Neural progenitor cell (in vitro differentiated cells): ENCODE measurements at regions not wholly inside any gene's neighbourhood (a gene's known extent, or its start where the extent isn't known, plus 50 kb on each side); places are given as distances from the start of the nearest gene placed in this dataset.

Experiments used
- DNase-seq: peaks from one replicate; pipeline ENCODE4 v3.0.0-alpha.2; 2016; ENCODE audit warnings: low spot score
- H2AFZ ChIP-seq: fragments of 200-600 bp; sonication (generic); replicated peaks from 2 replicates; pipeline ENCODE4 v1.6.1; 2016; ENCODE audit warnings: antibody characterized with exemption
- H3F3A ChIP-seq: fragments of 200-600 bp; sonication (generic); 2 replicates; pipeline ENCODE4 v1.6.1; 2016; ENCODE audit warnings: antibody characterized with exemption, low read depth
- H3K27ac ChIP-seq: fragments of 200-600 bp; sonication (generic); 2 replicates; pipeline ENCODE4 v1.5.1; 2016; ENCODE audit warnings: mild to moderate bottlenecking
- H3K27me3 ChIP-seq: fragments of 200-600 bp; sonication (generic); 2 replicates; pipeline ENCODE4 v1.6.1; 2016; ENCODE audit warnings: mild to moderate bottlenecking, moderate library complexity
- H3K36me3 ChIP-seq: fragments of 200-600 bp; sonication (generic); 2 replicates; pipeline ENCODE4 v1.5.1; 2016
- H3K4me1 ChIP-seq: fragments of 200-600 bp; sonication (generic); 2 replicates; pipeline ENCODE4 v1.6.1; 2016; ENCODE audit warnings: mixed run types
- H3K4me2 ChIP-seq: fragments of 200-600 bp; sonication (generic); 2 replicates; pipeline ENCODE4 v1.6.1; 2016
- H3K4me3 ChIP-seq: fragments of 200-600 bp; sonication (generic); 2 replicates; pipeline ENCODE4 v1.5.1; 2016
- H3K79me2 ChIP-seq: fragments of 200-600 bp; sonication (generic); 2 replicates; pipeline ENCODE4 v1.6.1; 2016; ENCODE audit warnings: low read depth
- H3K9ac ChIP-seq: fragments of 200-600 bp; sonication (generic); 2 replicates; pipeline ENCODE4 v1.6.1; 2016
- H3K9me3 ChIP-seq: fragments of 200-600 bp; sonication (generic); 2 replicates; pipeline ENCODE4 v1.5.1; 2016; ENCODE audit warnings: low read depth
- H4K20me1 ChIP-seq: fragments of 200-600 bp; sonication (generic); 2 replicates; pipeline ENCODE4 v1.6.1; 2016; ENCODE audit warnings: low read depth
- H3K27ac Mint-ChIP-seq: 3 replicates; pipeline ENCODE4 v1.8.0; 2021; ENCODE audit warnings: mixed read lengths
- H3K27me3 Mint-ChIP-seq: 2 replicates; pipeline ENCODE4 v1.8.0; 2022; ENCODE audit warnings: low read depth, mild to moderate bottlenecking, inconsistent platforms, moderate library complexity, mixed read lengths; ENCODE audit not compliant: insufficient read depth
- H3K36me3 Mint-ChIP-seq: 3 replicates; pipeline ENCODE4 v1.8.0; 2021; ENCODE audit warnings: mixed read lengths
- H3K4me1 Mint-ChIP-seq: 3 replicates; pipeline ENCODE4 v1.8.0; 2021; ENCODE audit warnings: mixed read lengths
- H3K4me3 Mint-ChIP-seq: 3 replicates; pipeline ENCODE4 v1.8.0; 2021; ENCODE audit warnings: mild to moderate bottlenecking, moderate library complexity, mixed read lengths
- H3K9me3 Mint-ChIP-seq: 3 replicates; pipeline ENCODE4 v1.8.0; 2020; ENCODE audit warnings: mixed read lengths
- CTCF ChIP-seq: fragments of 200-600 bp; sonication (generic); IDR thresholded peaks from 2 replicates; pipeline ENCODE4 v1.5.1; 2017; ENCODE audit warnings: antibody characterized with exemption, mild to moderate bottlenecking
- EZH2 ChIP-seq: fragments of 200-600 bp; sonication (generic); IDR thresholded peaks from 2 replicates; pipeline ENCODE4 v1.6.1; 2017; ENCODE audit warnings: antibody characterized with exemption, mild to moderate bottlenecking, moderate library complexity
- EZH2phosphoT487 ChIP-seq: fragments of 200-600 bp; sonication (generic); IDR thresholded peaks from 2 replicates; pipeline ENCODE4 v1.6.1; 2017; ENCODE audit warnings: antibody characterized with exemption

- H3K4me1 Mint-ChIP-seq, result no peaks in the 10 kb centered on the region
- TF ChIP-seq EZH2phosphoT487, result no peak
- TF ChIP-seq CTCF, result no peak
- no peak for TF ChIP-seq EZH2
- no peak overlapping the region for H3K4me3 ChIP-seq
- H3K4me1 ChIP-seq, result no peaks in the 10 kb centered on the region
- H3K9me3 Mint-ChIP-seq, result peaks cover 26% of the 10 kb centered on the region
- no peaks in the 10 kb centered on the region for H3K79me2 ChIP-seq
- peaks cover 3% of the 10 kb centered on the region for H3K9me3 ChIP-seq
- no peaks in the 10 kb centered on the region for H3K36me3 Mint-ChIP-seq
- H4K20me1 ChIP-seq, result no peaks in the 10 kb centered on the region
- H3K27me3 ChIP-seq, result no peaks in the 10 kb centered on the region
- no peak overlapping the region for H2AFZ ChIP-seq
- no peak overlapping the region for H3K27ac ChIP-seq
- H3K4me3 Mint-ChIP-seq, result no peak overlapping the region
- no peak overlapping the region for H3K27ac Mint-ChIP-seq
- no peaks in the 10 kb centered on the region for H3F3A ChIP-seq
- peaks cover 3% of the 10 kb centered on the region for H3K27me3 Mint-ChIP-seq
- no peak for DNase-seq
- H3K36me3 ChIP-seq, result peaks cover 3% of the 10 kb centered on the region
- H3K9ac ChIP-seq, result no peak overlapping the region
- H3K4me2 ChIP-seq, result no peak overlapping the region
These were observed 387.1 kb downstream of the DHX35 start for GRCh38 chr20:39349240-39349639.

GRCh38 chr20:39347626-39348025 lies 385.5 kb downstream of the DHX35 start:
- Mint-ChIP-seq H3K9me3 (peaks cover 26% of the 10 kb centered on the region), H3K36me3 (no peaks in the 10 kb centered on the region), H3K27me3 (peaks cover 2% of the 10 kb centered on the region), H3K4me1 (no peaks in the 10 kb centered on the region), H3K27ac (no peak overlapping the region), H3K4me3 (no peak overlapping the region)
- TF ChIP-seq EZH2phosphoT487 (no peak), CTCF (no peak), EZH2 (no peak)
- Histone ChIP-seq H3K9me3 (peaks cover 3% of the 10 kb centered on the region), H3K27me3 (no peaks in the 10 kb centered on the region), H3K79me2 (no peaks in the 10 kb centered on the region), H3F3A (no peaks in the 10 kb centered on the region), H2AFZ (no peak overlapping the region), H3K4me1 (no peaks in the 10 kb centered on the region), H3K36me3 (peaks cover 3% of the 10 kb centered on the region), H3K9ac (no peak overlapping the region), H3K4me3 (no peak overlapping the region), H3K27ac (no peak overlapping the region), H3K4me2 (no peak overlapping the region), H4K20me1 (no peaks in the 10 kb centered on the region)
- no peak for DNase-seq

- no peaks in the 10 kb centered on the region for H3K27me3 ChIP-seq
- no peak overlapping the region for H3K27ac Mint-ChIP-seq
- no peak for DNase-seq
- no peak overlapping the region for H2AFZ ChIP-seq
- peaks cover 5% of the 10 kb centered on the region for H3K9me3 Mint-ChIP-seq
- H3K4me1 ChIP-seq, result no peaks in the 10 kb centered on the region
- no peaks in the 10 kb centered on the region for H3F3A ChIP-seq
- no peaks in the 10 kb centered on the region for H3K27me3 Mint-ChIP-seq
- no peaks in the 10 kb centered on the region for H3K79me2 ChIP-seq
- TF ChIP-seq EZH2phosphoT487, result no peak
- TF ChIP-seq CTCF, result no peak
- TF ChIP-seq EZH2, result no peak
- no peaks in the 10 kb centered on the region for H3K4me1 Mint-ChIP-seq
- no peaks in the 10 kb centered on the region for H3K9me3 ChIP-seq
- no peak overlapping the region for H3K4me3 ChIP-seq
- H3K4me3 Mint-ChIP-seq, result no peak overlapping the region
- no peaks in the 10 kb centered on the region for H3K36me3 ChIP-seq
- no peak overlapping the region for H3K4me2 ChIP-seq
- H3K9ac ChIP-seq, result no peak overlapping the region
- no peaks in the 10 kb centered on the region for H4K20me1 ChIP-seq
- no peaks in the 10 kb centered on the region for H3K36me3 Mint-ChIP-seq
- H3K27ac ChIP-seq, result no peak overlapping the region
These were observed 380.3 kb downstream of the DHX35 start for GRCh38 chr20:39342463-39342862.
